OCI-LY1 (cell line): ENCODE measurements at regions not wholly inside any gene's neighbourhood (a gene's known extent, or its start where the extent isn't known, plus 50 kb on each side); places are given as distances from the start of the nearest gene placed in this dataset.

ENCODE experiments used
- H2AFZ ChIP-seq: fragments of 200-600 bp; sonication (generic), shearing (Covaris generic); 2 replicates; pipeline ENCODE4 v1.6.0; 2014; ENCODE audit warnings: antibody characterized with exemption, mild to moderate bottlenecking, low read length
- H3F3A ChIP-seq: fragments of 200-600 bp; sonication (generic), shearing (Covaris generic); 2 replicates; pipeline ENCODE4 v1.6.0; 2014; ENCODE audit warnings: mild to moderate bottlenecking, antibody characterized with exemption, low read length, moderate library complexity; ENCODE audit not compliant: insufficient read depth
- H3K27ac ChIP-seq: fragments of 200-600 bp; sonication (generic); 2 replicates; pipeline ENCODE4 v1.5.1; 2014; ENCODE audit warnings: low read length, mixed run types, mild to moderate bottlenecking, low read depth; ENCODE audit not compliant: poor library complexity, severe bottlenecking
- H3K27me3 ChIP-seq: fragments of 200-600 bp; sonication (generic); 2 replicates; pipeline ENCODE4 v1.6.0; 2014; ENCODE audit warnings: antibody characterized with exemption, mild to moderate bottlenecking, low read length, moderate library complexity; ENCODE audit not compliant: insufficient read depth
- H3K36me3 ChIP-seq: fragments of 200-600 bp; sonication (generic); 2 replicates; pipeline ENCODE4 v1.6.1; 2014; ENCODE audit warnings: mild to moderate bottlenecking, antibody characterized with exemption, low read length, moderate library complexity, mixed read lengths; ENCODE audit not compliant: insufficient read depth
- H3K4me1 ChIP-seq: fragments of 200-600 bp; sonication (generic); 2 replicates; pipeline ENCODE4 v1.5.1; 2014; ENCODE audit warnings: mild to moderate bottlenecking, low read length, moderate library complexity; ENCODE audit not compliant: insufficient read depth, severe bottlenecking
- H3K4me2 ChIP-seq: fragments of 200-600 bp; sonication (generic), shearing (Covaris generic); 2 replicates; pipeline ENCODE4 v1.6.1; 2014; ENCODE audit warnings: low read length
- H3K4me3 ChIP-seq: fragments of 200-600 bp; sonication (generic); 2 replicates; pipeline ENCODE4 v1.5.1; 2014; ENCODE audit warnings: low read length, low read depth, mild to moderate bottlenecking, mixed read lengths; ENCODE audit not compliant: poor library complexity, severe bottlenecking
- H3K79me2 ChIP-seq: fragments of 200-600 bp; shearing (Covaris generic); 2 replicates; pipeline ENCODE4 v1.6.1; 2016; ENCODE audit warnings: mixed run types, low read length, mixed read lengths; ENCODE audit not compliant: insufficient read depth
- H3K9ac ChIP-seq: fragments of 200-600 bp; sonication (generic), shearing (Covaris generic); 2 replicates; pipeline ENCODE4 v1.6.1; 2014; ENCODE audit warnings: mild to moderate bottlenecking, low read length, mixed read lengths
- H3K9me2 ChIP-seq: fragments of 200-600 bp; sonication (generic), shearing (Covaris generic); 2 replicates; pipeline ENCODE4 v1.6.1; 2014; ENCODE audit warnings: low read depth, mild to moderate bottlenecking, low read length, mixed read lengths
- H3K9me3 ChIP-seq: fragments of 200-600 bp; shearing (Covaris generic); 2 replicates; pipeline ENCODE4 v1.6.1; 2014; ENCODE audit warnings: low read length, mixed read lengths
- H4K20me1 ChIP-seq: fragments of 200-600 bp; sonication (generic), shearing (Covaris generic); 2 replicates; pipeline ENCODE4 v1.6.0; 2016; ENCODE audit warnings: mild to moderate bottlenecking, low read length; ENCODE audit not compliant: insufficient read depth
- EZH2 ChIP-seq: fragments of 200-600 bp; sonication (generic), shearing (Covaris generic); IDR thresholded peaks from 2 replicates; pipeline ENCODE4 v1.8.0; 2017; ENCODE audit warnings: borderline replicate concordance, mixed run types, mild to moderate bottlenecking, antibody characterized with exemption, low read length, moderate library complexity, mixed read lengths
- TF ChIP-seq, protein P1 (sequence below): fragments of 200-600 bp; sonication (generic), shearing (Covaris generic); IDR thresholded peaks from 2 replicates; pipeline ENCODE4 v1.5.1; 2017; ENCODE audit warnings: mild to moderate bottlenecking, antibody characterized with exemption, low read length, moderate library complexity, mixed read lengths

DNA sequence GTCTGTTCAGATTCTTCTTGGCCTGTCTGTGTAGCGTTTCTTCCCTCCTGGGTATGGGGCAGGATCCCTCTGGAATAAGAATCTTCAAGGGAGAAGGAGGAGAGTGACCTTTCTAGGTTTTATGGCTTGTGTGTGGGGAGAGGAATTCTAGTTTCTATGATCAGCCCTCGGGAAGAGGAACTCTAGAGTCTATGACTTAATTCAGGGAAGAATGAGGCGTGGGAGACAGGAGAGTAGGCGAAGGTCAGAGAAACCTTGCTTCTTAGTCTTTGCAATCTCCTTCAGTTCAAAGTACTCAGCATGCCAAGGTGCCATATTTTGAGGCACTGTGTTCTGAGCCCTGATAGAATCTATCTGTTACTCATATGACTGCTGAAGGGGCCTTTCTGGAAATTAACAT is 99.2 kb upstream of the C3orf80 start:
- TF ChIP-seq, protein P1, sequence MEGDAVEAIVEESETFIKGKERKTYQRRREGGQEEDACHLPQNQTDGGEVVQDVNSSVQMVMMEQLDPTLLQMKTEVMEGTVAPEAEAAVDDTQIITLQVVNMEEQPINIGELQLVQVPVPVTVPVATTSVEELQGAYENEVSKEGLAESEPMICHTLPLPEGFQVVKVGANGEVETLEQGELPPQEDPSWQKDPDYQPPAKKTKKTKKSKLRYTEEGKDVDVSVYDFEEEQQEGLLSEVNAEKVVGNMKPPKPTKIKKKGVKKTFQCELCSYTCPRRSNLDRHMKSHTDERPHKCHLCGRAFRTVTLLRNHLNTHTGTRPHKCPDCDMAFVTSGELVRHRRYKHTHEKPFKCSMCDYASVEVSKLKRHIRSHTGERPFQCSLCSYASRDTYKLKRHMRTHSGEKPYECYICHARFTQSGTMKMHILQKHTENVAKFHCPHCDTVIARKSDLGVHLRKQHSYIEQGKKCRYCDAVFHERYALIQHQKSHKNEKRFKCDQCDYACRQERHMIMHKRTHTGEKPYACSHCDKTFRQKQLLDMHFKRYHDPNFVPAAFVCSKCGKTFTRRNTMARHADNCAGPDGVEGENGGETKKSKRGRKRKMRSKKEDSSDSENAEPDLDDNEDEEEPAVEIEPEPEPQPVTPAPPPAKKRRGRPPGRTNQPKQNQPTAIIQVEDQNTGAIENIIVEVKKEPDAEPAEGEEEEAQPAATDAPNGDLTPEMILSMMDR, result no peak
- TF ChIP-seq EZH2, result no peak
- no peak overlapping the region for H3K4me2 ChIP-seq
- no peaks in the 10 kb centered on the region for H3K79me2 ChIP-seq
- H3K36me3 ChIP-seq, result no peaks in the 10 kb centered on the region
- H2AFZ ChIP-seq, result no peak overlapping the region
- no peaks in the 10 kb centered on the region for H3F3A ChIP-seq
- H3K27me3 ChIP-seq, result no peaks in the 10 kb centered on the region
- H3K4me3 ChIP-seq, result no peak overlapping the region
- no peaks in the 10 kb centered on the region for H3K4me1 ChIP-seq
- H3K9me3 ChIP-seq, result no peaks in the 10 kb centered on the region
- no peaks in the 10 kb centered on the region for H3K9me2 ChIP-seq
- no peaks in the 10 kb centered on the region for H4K20me1 ChIP-seq
- no peak overlapping the region for H3K9ac ChIP-seq
- H3K27ac ChIP-seq, result no peak overlapping the region

DNA sequence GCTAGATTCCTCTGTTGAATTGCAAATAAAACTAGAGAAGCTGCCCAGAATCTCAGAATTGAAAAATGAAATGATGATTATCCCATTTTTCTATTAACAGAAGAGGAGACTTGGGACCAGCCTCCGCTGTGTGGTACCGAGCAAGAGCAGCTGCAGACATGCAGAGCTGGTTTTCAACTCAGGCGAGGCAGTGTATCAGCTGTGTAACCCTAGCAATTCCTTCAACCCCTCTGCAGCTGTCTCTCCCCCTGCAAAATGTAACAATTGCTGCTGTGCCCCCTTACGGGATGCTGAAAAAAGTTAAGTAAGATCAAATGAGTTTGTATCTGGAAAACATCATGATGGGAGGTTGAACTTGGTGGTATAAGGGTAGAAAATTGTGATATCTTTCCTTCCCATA is 98.5 kb upstream of the C3orf80 start:
- Histone ChIP-seq H3K4me2 (no peak overlapping the region), H3K4me3 (no peak overlapping the region), H3K79me2 (no peaks in the 10 kb centered on the region), H3K9ac (no peak overlapping the region), H3K9me2 (no peaks in the 10 kb centered on the region), H2AFZ (no peak overlapping the region), H3F3A (no peaks in the 10 kb centered on the region), H3K4me1 (no peaks in the 10 kb centered on the region), H3K27me3 (no peaks in the 10 kb centered on the region), H3K27ac (no peak overlapping the region), H3K9me3 (no peaks in the 10 kb centered on the region), H3K36me3 (no peaks in the 10 kb centered on the region), H4K20me1 (no peaks in the 10 kb centered on the region)
- TF ChIP-seq, protein P1, result no peak
- TF ChIP-seq EZH2, result no peak

DNA sequence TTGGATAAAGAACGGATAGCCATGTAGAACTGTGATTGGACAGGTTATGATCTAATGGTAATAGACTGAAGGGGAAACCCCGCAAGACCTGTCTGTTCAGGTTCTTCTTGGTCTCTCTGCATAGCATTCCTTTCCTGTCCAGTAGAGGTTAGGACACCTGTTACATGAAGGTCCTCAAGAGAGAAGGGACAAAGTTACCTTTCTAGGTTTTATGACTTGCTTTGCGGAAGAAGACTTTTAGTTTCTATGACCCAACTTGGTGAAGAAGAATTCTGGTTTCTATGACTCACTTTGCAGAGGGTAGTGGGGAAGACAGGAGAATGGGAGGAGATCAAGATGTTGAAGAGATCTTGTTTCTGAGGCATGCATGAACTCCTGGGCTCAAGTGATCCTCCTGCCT is 97.9 kb upstream of the C3orf80 start:
- no peak for TF ChIP-seq EZH2
- TF ChIP-seq, protein P1, result no peak
- H3F3A ChIP-seq, result no peaks in the 10 kb centered on the region
- H3K36me3 ChIP-seq, result no peaks in the 10 kb centered on the region
- no peak overlapping the region for H3K9ac ChIP-seq
- H3K4me1 ChIP-seq, result no peaks in the 10 kb centered on the region
- H3K79me2 ChIP-seq, result no peaks in the 10 kb centered on the region
- H3K4me2 ChIP-seq, result no peak overlapping the region
- no peaks in the 10 kb centered on the region for H3K9me3 ChIP-seq
- H3K9me2 ChIP-seq, result no peaks in the 10 kb centered on the region
- H3K27ac ChIP-seq, result no peak overlapping the region
- no peak overlapping the region for H3K4me3 ChIP-seq
- no peaks in the 10 kb centered on the region for H3K27me3 ChIP-seq
- H2AFZ ChIP-seq, result no peak overlapping the region
- no peaks in the 10 kb centered on the region for H4K20me1 ChIP-seq
